Activated CD8-positive, alpha-beta memory T cell treated with anti-CD3 and anti-CD28 coated beads, Interleukin-2, amount 50 U/mL, for 1 hour (primary cell): ENCODE measurements at regions not wholly inside any gene's neighbourhood (a gene's known extent, or its start where the extent isn't known, plus 50 kb on each side); places are given as distances from the start of the nearest gene placed in this dataset.

Experiments used
- DNase-seq: peaks from one replicate; pipeline ENCODE4 v3.0.0-alpha.2; 2020; ENCODE audit errors: extremely low read depth

DNA sequence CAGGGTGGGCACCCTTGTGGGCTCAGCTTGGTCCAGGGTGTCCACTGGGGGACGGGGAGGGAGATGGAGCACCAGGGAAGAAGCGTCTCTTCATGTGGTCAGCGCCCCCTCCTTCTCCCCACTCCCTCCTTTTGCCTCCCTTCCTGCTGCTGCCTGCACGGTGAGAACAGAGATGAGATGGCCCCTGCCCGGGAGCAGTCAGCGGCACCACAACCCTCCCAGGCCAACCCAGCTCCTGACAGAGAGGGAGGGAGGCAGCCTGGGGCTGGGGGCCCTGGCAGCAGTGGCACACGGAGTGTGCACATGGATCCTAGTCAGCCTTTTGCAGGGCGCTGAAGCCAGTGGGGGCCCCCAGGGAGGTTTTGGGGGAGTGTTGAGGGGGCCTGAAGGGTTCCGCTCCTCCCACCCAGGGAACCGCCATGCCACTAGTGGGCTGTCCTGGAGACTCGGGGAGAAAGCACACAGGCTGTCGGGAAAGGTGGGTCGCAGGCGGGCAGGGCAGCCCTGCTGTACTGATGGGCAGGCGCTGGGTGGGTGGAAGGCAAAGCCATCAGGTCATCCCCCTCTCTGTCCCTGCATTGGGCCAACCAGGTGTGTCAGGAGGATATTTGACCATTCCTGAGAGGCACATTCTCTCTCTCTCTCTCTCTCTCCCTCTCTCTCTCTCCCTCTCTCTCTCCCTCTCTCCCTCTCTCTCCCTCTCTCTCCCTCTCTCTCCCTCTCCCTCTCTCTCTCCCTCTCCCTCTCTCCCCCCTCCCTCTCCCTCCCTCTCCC lies 94.3 kb upstream of the BHLHE23 start:
- DNase-seq: no peak

DNA sequence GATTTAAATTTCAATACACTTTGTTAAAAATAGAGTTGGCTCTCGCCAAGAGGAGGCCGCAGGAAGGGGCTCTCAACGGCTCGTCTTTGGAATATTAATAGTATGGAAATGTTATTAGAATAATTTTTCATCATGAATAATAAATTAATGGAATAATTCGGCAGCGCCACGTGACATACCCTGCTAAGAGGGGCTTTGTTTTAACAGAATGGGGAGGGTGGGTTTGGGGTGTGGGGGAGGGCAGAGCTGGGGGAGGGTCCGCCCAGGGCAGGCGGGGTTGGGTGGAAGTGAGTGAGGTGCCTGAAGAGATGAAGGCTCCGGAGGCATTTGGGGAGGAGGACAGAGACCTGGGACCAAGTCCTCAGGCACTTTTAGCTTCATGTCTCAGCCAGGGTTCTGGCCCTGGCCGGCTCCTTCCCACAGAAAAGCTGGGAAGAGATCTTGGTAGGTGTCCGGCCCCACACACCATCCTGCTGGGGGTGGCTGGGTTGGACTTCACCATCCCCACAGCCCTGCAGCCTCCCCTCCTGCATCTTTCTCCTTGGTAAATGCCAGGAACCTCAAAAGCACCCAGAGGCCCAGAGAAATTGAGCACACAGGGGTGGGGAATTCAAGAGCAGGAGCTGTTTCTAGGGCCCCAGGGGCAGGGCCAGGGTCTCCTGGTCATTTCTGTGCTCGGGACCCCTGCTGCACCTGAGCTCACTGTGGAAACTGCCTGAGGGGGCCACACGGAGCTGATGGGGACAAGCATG lies 93.6 kb upstream of the BHLHE23 start:
- DNase-seq: no peak

DNA sequence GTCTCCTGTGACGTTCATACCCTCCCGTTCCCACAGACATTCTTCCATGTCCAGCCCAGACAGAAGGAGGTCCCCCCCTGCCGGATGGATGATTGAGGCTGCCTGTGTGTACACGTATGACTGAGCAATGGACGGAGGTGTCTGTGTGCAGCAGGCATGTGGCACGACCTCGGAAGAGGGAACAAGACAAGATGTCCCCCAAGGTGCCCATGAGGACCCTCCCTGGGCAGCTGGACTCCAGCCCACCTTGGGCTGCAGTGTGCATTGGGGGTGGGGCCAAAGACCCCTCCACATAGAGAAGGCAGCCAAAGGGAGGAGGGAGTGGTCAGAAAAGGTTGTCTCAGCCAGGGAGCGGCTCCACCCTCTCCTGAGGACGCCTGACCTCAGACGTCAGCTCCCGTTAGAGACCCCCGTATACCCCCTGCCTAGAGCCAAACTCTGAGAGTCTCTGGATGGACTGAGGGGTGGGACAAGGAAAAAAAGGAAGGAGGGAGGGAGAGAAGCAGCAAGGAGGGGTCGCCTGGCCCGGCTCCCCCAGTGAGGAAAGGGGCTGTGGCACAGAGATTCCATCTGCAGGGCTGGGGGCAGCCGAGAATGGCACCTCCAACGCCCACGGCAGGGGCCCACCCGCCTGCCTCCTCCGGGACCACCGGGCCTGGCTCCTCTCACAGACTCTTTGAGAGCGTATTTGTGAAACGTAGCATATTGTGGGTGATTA lies 92.9 kb upstream of the BHLHE23 start:
- no peak for DNase-seq

DNA sequence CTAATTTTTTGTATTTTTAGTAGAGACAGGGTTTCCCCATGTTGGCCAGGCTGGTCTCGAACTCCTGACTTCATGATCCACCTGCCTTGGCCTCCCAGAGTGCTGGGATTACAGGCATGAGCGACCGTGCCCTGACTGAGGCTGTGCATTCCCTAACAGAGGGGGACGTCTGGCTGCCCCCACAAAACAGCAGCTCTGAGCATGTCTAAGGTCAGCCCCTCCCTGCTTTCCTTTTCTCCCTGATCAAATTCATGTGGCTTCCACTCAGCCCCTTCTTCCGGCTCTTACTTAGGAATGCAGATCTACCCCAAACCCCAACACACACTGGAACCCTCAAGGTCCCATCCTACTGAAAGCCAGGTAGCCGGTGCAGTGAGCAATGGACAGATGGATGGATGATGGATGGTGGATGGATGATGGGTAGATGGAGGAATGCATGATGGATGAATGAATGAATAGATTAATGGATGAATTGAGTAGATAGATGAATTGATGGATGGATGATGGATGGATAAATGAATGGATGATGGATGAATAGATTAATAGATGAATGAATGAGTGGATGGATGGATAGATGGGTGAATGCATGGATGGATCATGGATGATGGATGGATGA lies 91.5 kb upstream of the BHLHE23 start:
- no peak for DNase-seq

DNA sequence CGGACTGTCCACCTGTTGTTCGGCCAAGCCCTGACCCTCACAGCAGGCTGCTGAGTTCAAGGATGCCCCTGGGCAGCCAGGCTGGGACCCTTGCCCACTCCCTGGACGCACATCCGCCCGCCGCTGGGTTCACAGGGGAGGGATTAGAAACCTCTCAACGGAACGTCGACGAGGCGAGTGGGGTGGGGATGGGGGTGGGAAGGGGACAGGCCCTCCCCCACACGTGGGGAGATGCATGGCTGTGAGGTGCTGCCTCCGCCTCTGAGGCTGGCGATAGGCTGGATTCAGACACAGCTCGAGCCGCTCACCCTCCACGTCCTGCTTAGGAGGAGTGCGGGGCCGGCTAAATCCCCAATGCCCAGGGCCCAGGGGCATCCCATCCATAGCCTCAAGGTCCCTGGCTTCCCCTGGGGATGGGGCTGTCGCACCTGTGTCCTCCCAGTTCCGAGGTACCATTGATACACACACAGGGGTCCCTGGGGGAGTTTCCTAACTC lies 90.6 kb upstream of the BHLHE23 start:
- DNase-seq: no peak

DNA sequence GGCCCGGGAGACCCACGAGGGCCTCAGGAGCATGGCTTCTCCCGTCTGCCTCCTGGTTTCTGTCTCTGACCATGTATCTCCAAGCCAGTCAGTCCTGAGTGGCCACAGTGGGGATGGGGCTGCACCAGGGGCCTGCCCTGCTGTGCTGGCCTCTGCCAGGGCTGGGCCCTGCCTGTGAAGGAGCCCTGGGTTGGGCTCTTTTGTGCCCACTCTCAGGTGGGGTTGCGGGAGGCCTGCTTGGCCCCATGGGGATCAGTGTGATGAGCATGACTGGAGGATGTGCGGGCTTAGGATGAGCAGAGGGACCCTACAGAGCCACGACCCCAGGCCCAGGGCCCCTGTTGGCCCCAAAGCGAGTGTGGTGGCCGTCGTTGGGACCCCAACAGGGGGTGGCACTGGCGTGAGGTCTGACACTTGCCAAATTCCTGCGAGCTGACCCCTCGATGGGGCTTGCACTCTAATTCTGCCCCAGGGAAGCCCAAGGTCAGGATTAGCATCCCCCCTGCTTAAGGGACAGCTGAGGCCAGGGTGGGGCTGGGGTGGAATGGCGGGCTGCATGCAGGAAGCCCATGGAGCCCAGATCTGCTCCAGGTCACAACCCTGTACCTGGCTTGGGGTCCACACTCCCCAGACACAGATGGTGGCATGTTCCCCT lies 90.0 kb upstream of the BHLHE23 start:
- no peak for DNase-seq

DNA sequence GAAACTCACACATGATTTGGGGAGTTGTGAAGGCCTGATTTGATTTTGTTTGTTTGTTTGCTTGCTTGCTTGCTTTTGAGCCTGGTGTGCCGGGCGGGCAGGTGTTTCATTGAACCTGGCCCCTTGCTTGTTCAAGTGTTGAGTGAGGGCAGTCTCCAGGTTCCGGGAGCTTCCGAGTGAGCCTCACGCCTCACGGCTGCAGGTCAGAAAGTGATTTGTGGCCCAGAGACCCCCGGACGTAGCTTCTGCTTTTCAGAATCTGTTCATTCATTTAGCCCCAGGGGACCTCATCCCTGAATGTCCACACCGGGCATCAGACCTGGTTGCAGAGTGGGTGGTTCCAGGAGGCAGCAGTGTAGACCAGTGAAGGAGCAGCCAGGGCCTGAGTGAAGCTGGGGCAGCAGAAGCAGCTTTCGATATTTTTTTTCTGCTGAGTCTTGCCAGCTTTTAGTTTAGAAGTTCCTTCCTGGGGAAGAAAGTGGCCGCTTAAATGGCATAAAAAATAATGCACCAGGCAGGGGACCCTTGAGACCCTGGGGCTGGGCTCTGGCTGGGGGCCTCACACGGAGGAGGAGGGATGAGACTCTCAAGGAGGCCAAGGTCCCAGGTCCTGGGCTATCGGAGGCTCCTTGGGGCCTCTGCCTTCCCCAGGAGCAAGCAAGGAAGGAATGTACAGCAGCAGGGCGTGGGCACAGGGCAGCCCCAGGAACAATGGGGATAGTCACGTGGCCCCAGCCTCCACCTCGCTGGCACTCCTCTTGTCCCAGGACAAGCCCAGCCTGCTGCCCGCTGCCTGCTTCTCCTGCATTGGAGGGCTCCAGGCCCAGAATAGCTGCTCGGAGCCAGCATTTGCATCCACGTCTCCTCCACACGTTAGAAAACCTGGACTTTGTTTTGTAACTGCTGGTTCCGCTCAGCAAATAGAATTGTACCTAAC lies 89.2 kb upstream of the BHLHE23 start:
- DNase-seq: no peak

DNA sequence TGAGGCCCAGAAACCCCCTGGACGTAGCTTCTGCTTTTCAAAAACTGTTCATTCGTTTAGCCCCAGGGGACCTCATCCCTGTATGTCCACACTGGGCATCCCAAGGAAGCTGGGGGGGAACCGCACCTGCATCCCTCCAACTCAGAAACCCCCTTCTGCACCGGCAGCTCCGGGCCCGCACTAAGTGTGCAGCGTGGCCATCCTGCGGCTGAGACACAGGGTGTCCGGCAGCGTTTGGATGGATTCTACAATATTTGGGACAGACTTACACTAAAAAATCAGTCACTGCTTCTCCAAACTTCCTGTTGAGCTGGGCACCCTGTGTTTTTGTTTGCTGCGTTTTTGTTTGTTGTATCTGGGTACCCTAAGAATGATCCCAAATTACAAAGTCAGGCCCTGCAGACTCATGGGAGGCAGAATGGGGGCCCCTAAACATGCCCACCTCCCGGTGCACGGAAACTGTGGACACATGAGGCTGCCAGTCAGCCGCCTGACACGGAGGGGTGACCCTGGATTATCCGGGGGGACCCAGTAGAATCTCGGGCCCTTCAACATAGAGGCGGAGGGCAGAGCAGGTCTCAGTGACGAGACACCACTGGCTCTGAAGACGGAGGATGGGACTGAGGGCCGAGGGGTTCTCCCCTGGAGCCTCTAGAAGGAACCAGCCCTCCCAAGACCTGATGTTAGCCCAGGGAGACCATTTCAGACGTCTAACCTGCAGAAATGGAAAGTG lies 88.2 kb upstream of the BHLHE23 start:
- no peak for DNase-seq

DNA sequence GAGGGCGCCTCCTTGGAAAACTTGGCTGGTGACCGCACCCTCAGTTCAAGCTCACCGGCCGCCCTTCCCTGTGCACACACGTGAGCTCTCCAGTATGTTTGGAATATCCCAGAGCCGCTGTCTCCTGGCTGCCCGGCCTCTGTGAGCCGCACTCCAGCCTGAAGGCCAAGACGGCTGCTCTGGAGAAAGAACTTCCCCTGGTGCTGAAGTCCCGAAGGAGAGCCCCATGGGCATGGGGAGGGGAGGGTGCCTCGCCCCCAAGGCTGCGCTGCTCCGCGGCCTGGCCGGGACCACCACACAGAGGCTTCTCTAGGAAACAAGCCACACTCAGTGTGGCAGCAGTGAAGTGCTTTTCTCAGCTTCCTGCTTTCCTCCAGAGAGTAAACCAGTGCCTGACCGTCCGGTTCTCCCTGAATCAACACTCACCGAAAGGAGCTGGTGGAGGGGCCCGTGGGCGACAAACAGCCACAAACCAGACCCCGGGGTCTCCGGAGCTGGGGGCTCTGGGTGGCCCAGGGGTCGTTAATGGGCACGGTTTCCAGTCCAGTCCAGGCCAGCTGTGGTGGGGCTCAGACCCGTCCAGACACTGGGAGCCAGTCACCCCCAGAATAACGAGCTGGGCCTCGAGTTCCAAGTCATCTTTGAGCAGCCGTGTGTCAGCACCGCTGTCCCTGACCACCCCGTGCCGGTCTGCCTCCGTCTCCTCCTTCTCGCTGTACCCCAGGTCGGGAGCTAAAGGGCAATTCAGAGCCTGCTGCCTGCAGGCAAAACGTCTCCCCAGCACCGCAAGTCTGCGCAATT lies 87.4 kb upstream of the BHLHE23 start:
- no peak for DNase-seq

DNA sequence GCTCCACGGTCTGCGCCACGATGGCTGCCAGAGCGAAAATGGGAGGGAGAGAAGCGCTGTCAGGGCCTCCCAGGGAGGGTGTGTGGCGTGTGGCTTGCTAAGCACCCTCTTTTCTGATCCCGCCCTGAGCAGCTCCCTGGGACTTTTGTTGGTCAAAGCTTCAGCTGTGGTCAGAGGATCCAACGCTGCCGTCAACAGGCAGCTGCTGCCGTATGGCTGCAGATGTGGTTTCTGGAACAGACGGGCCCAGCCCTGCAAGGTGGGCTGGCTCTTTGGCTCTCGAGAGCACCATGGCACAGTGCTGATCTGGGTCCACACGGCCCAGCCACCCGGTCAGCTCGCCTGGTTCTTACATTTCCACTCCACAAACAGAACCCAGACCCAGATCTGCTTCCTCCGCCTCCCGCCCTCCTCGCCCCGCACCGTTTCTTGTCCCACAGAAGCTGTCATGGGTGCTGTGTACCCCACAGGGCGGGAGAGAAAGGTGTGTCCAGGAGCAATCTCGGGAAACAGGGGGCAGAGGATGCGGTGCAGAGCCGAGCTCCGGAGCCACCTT lies 86.0 kb upstream of the BHLHE23 start:
- DNase-seq: no peak

DNA sequence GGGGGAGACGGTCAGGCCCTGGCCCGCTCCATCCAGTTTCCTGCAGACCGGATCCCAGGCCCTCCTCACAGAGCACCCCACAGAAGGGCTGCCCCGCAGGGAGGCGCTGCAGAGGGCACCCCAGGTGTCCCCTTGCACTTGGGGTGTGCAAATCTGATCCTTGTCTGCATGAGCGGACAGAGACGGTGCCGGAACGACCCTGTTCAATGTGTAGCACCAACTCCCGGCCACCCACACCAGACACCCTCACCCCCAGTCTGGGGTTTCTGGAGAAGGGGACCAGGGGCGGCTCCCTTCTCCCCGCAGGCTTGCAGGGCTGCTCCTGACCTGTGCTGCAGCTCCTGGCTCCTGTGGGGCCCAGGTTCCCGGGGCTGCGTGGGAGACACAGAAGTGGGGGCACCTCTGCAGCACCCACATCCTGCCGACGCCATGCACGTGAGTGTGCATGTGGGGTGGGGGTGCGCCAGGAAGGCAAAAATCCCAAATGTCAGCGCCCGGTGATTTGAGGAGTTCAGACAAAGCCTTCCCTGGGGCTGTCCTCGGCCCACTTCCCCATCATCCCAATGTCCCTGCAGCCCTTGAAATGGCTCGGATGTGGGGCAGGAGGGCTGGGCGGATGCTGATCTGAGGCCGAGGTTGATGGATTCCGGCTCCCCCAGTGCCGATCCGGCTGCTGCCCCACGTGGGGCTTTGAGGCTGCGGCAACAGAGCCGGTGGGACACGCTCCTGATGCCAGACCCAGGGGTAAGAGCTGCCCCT lies 85.3 kb upstream of the BHLHE23 start:
- DNase-seq: no peak

DNA sequence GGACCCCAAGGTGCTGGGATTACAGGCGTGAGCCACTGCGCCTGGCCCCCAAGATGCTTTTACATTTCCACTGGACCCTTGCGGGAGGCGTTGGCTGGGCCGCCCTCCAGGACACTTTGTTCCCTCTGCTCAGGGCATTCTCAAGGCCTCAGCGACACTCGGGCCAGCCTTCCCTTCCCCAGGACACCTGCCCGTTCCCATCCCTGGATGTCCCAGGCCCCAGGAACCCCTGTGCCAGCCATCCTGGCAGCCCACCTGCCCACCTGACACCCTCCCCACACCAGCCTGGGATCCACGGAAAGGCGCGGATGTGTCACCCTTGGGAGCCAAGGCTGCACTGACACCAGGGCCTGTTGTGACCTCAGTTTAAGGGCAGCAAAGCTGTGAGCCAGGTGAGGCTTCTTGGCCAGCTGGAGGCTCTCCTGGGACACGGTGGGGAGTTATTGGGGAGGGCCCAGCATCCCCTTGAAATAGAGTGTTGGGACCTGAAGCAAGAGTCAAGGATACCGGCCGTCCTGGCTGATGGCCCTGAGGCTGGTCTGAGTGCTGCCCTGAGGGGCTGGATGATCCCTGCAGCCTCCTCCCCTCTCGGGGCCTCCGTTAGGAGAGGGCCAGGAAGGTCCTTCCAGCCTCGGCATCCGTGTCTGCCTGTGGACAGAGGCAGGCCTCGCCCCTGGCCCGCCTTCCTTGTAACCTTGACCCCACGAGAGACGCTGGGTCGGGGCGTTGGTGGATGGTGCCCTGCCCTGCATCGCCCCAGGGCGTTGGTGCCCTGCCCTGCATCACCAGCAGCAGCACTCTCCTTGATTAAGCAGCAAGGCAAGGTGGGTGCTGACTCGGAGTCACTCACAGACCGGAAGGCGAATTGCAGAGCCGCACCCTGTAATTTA lies 84.2 kb upstream of the BHLHE23 start:
- DNase-seq: no peak

DNA sequence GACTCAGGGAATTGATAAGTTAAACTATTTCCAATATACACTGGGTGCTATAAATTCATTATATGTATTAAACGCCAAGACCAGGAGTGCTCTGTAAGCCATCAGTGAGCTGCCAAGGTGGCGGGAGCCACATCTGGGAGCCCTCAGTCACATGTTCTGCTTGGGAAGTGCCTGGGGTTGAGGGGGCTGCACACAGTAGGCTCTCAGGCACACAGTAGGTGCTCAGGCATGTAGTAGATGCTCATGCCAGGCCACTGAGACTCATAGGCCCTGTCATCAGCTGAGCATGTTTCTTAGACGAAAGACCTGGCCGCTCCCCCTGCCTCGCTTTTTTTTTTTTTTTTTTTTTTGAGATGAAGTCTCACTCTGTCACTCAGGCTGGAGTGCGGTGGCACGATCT lies 83.3 kb upstream of the BHLHE23 start:
- DNase-seq: no peak

DNA sequence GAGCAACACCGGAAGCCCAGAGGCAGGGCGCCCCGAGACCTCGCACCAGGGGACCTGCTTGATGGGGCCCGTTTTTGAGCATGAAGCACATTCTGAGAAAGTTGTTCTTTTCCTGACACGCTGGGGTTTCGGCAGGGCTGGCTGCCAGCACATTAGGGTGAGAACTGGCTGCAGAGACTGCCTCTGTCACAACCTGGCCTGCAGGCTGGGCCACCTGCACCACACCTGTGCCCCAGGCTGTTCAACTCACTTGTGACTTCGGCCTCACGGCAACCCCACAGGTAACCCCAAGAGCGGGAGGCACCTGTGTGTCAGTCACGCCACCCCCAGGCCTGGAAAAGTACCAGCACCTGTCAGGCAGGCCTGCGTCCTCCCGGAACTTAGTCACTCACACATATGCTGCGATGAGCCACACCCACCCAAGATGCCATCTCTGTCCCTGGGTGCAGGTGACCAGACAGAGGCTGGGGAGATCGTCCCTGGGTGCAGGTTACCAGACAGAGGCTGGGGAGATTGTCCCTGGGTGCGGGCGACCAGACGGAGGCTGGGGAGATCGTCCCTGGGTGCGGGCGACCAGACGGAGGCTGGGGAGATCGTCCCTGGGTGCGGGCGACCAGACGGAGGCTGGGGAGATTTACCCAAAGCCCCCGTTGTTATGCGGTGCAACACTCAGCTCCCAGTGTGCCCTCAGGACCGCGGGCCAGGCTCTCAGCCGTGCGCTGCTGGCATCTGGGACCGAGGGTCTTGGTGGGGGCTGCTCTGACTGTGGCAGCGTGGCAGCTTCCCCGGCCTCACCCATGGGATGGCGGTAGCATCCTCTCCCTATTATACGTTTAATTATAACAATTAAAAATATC lies 82.5 kb upstream of the BHLHE23 start:
- no peak for DNase-seq

DNA sequence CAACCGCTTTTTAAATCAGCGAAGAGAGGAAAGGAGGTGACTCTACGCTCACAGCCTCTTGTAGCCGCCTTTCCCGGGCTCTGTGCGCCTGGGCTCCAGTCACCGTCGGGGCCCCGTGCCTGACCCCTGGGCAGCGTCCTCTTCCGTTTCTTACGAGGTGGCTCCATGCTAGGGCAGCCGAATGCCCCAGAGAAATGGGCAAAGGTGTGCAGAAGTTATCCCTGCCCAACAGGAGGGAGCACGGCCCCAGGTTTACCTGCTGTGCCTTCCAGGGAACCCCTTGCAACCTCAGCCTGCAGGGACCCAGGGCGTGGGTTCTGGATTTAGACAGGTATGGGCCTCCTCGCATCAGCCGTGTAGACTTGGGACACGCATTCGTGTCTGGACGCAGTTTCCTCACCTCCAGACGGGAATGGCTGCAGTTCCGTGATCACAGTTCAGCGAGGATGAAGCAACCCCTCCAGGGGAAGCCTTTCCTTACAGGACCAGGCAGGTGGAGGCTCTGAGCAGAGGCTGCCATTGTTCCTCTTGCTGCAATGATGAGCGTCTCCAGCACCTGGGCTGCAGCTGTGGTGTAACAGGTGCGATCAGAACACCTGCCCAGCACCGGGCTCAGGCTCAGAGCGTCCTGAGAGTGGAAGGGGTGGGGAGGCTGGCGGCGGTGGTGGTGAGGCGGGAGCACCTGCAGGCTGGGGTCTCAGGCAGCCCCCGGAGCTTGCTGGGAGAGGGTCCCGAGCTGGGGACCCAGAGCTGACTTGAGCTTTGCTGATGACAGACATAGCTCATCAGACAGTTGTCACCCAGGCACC lies 81.3 kb upstream of the BHLHE23 start:
- DNase-seq: no peak
